HCT116 (cell line): ENCODE measurements at regions not wholly inside any gene's neighbourhood (a gene's known extent, or its start where the extent isn't known, plus 50 kb on each side); places are given as distances from the start of the nearest gene placed in this dataset.

ENCODE experiments used
- ATAC-seq: fragments of 200-7000 bp; cut with Tn5 transposase; 2 replicates; pipeline ENCODE4 v1.9.1; 2020; ENCODE audit warnings: mild to moderate bottlenecking, moderate library complexity
- BruUV-seq: library from RNA; stranded (reverse); fragments of 400-500 nt; replicated peaks from 2 replicates; lab custom pipeline; 2021; lab: Mats Ljungman, UMichigan
- CTCF ChIA-PET: fragments of 300-600 bp; sonication (Branson Sonifier 250); formaldehyde crosslinking; loops from one replicate; lab custom pipeline; 2021; ENCODE audit warnings: antibody characterized with exemption; lab: Charles Lee
- POLR2A ChIA-PET: fragments of 300-600, 350-600 bp; sonication (Branson Sonifier 250); formaldehyde crosslinking; loops from one replicate; lab custom pipeline; 2021; ENCODE audit warnings: antibody characterized with exemption; lab: Charles Lee
- RAD21 ChIA-PET, 2 experiments: fragments of 300-600 bp; sonication (Branson Sonifier 250); formaldehyde crosslinking; loops; one replicate each; lab custom pipeline; 2023; ENCODE audit warnings: low total read pairs in 2 of 2; ENCODE audit not compliant: uncharacterized antibody in 2 of 2, unreplicated experiment in 2 of 2, low non-redundant PET in 1 of 2; lab: Charles Lee
- DNase-seq: peaks from one replicate; pipeline ENCODE4 v3.0.0-alpha.2; 2010; ENCODE audit warnings: low read depth, low spot score
- H2AFZ ChIP-seq: fragments of 200-600 bp; shearing (Covaris generic), sonication (generic); 2 replicates; pipeline ENCODE4 v1.6.1; 2017; ENCODE audit warnings: low read depth, mixed run types, mixed read lengths, antibody characterized with exemption, low read length; ENCODE audit not compliant: poor library complexity, severe bottlenecking
- H3K27ac ChIP-seq: 2 replicates; pipeline ENCODE4 v1.5.1; 2012; ENCODE audit warnings: low read depth, low read length
- H3K27me3 ChIP-seq: fragments of 200-600 bp; sonication (generic); 2 replicates; pipeline ENCODE4 v1.6.1; 2016; ENCODE audit warnings: mixed run types, low read length, mixed read lengths; ENCODE audit not compliant: insufficient read depth
- H3K36me3 ChIP-seq, 2 experiments: fragments of 200-500 bp in 1 of 2; fragments of 200-600 bp in 1 of 2; sonication (Bioruptor generic) in 1 of 2; sonication (generic) in 1 of 2; 2 replicates each; pipeline versions ENCODE4 v1.5.1 to v1.6.1; 2014 to 2016; ENCODE audit warnings: low read length in 2 of 2, inconsistent platforms in 1 of 2, mixed read lengths in 1 of 2, mixed run types in 1 of 2; ENCODE audit not compliant: insufficient read depth in 2 of 2, control insufficient read depth in 1 of 2
- H3K4me1 ChIP-seq, 2 experiments: fragments of 200-600 bp in 1 of 2; sonication (generic) in 1 of 2; 2 replicates each; pipeline versions ENCODE4 v1.5.1 to v1.6.1; 2012 to 2017; ENCODE audit warnings: low read length in 2 of 2, inconsistent platforms in 1 of 2, mild to moderate bottlenecking in 1 of 2, mixed read lengths in 1 of 2, mixed run types in 1 of 2, moderate library complexity in 1 of 2; ENCODE audit not compliant: insufficient read depth in 2 of 2, control insufficient read depth in 1 of 2
- H3K4me2 ChIP-seq: fragments of 200-600 bp; sonication (generic); 2 replicates; pipeline ENCODE4 v1.6.1; 2017; ENCODE audit warnings: mixed run types, low read length, mixed read lengths
- H3K4me3 ChIP-seq, 2 experiments: fragments of 200-600 bp in 1 of 2; sonication (generic) in 1 of 2; replicated peaks in 1 of 2; 2 replicates each; pipeline ENCODE4 v1.5.1; 2011 to 2016; ENCODE audit warnings: low read length in 2 of 2, control low read depth in 1 of 2, low read depth in 1 of 2, mild to moderate bottlenecking in 1 of 2, mixed read lengths in 1 of 2, mixed run types in 1 of 2
- H3K79me2 ChIP-seq: fragments of 200-600 bp; sonication (generic); 2 replicates; pipeline ENCODE4 v1.6.1; 2017; ENCODE audit warnings: mild to moderate bottlenecking, mixed run types, low read length, moderate library complexity, mixed read lengths; ENCODE audit not compliant: insufficient read depth
- H3K9ac ChIP-seq: fragments of 200-600 bp; sonication (generic); 2 replicates; pipeline ENCODE4 v1.6.1; 2016; ENCODE audit warnings: low read length, mixed read lengths
- H3K9me2 ChIP-seq: fragments of 200-600 bp; sonication (generic), shearing (Covaris generic); 2 replicates; pipeline ENCODE4 v1.6.1; 2017; ENCODE audit warnings: mixed run types, mild to moderate bottlenecking, moderate library complexity; ENCODE audit not compliant: insufficient read depth
- H3K9me3 ChIP-seq, 2 experiments: fragments of 200-500 bp in 1 of 2; fragments of 200-600 bp in 1 of 2; sonication (Bioruptor generic) in 1 of 2; sonication (generic) in 1 of 2; 2 replicates each; pipeline ENCODE4 v1.6.1; 2014 to 2017; ENCODE audit warnings: low read length in 2 of 2, mixed read lengths in 2 of 2, inconsistent platforms in 1 of 2, low read depth in 1 of 2, mild to moderate bottlenecking in 1 of 2, mixed run types in 1 of 2, moderate library complexity in 1 of 2; ENCODE audit not compliant: control insufficient read depth in 1 of 2, insufficient read depth in 1 of 2
- H4K20me1 ChIP-seq: fragments of 200-600 bp; sonication (generic), shearing (Covaris generic); 2 replicates; pipeline ENCODE4 v1.6.1; 2017; ENCODE audit warnings: mixed run types, mild to moderate bottlenecking, moderate library complexity; ENCODE audit not compliant: insufficient read depth
- CBX3 ChIP-seq: IDR thresholded peaks from 2 replicates; pipeline ENCODE4 v1.6.1; 2012; ENCODE audit warnings: low read depth
- EGR1 ChIP-seq: IDR thresholded peaks from 2 replicates; pipeline ENCODE4 v1.6.1; 2012; ENCODE audit warnings: low read depth
- ELF1 ChIP-seq: IDR thresholded peaks from 2 replicates; pipeline ENCODE4 v1.6.1; 2012; ENCODE audit warnings: low read depth, borderline replicate concordance
- EZH2 ChIP-seq: fragments of 200-600 bp; sonication (generic); IDR thresholded peaks from 2 replicates; pipeline ENCODE4 v1.6.1; 2017; ENCODE audit warnings: antibody characterized with exemption, mixed run types
- EZH2phosphoT487 ChIP-seq: fragments of 200-600 bp; IDR thresholded peaks from 2 replicates; pipeline ENCODE4 v1.6.1; 2018; ENCODE audit warnings: antibody characterized with exemption, borderline replicate concordance
- MAX ChIP-seq: IDR thresholded peaks from 2 replicates; pipeline ENCODE4 v1.6.1; 2012
- POLR2A ChIP-seq: IDR thresholded peaks from 2 replicates; pipeline ENCODE4 v1.7.0; 2011; ENCODE audit warnings: borderline replicate concordance; ENCODE audit not compliant: insufficient read depth, insufficient read length; ENCODE audit errors: extremely low read depth
- POLR2AphosphoS5 ChIP-seq: IDR thresholded peaks from 2 replicates; pipeline ENCODE4 v1.6.1; 2011; ENCODE audit warnings: mild to moderate bottlenecking, low read depth, low read length, moderate library complexity
- RAD21 ChIP-seq: IDR thresholded peaks from 2 replicates; pipeline ENCODE4 v1.6.1; 2012; ENCODE audit warnings: low read depth, mild to moderate bottlenecking
- SP1 ChIP-seq: IDR thresholded peaks from 2 replicates; pipeline ENCODE4 v1.6.1; 2012; ENCODE audit warnings: low read depth
- SRF ChIP-seq: IDR thresholded peaks from 2 replicates; pipeline ENCODE4 v1.6.1; 2012; ENCODE audit warnings: low read depth
- TCF7L2 ChIP-seq: IDR thresholded peaks from 2 replicates; pipeline ENCODE4 v1.7.0; 2011; ENCODE audit warnings: borderline replicate concordance, inconsistent platforms; ENCODE audit not compliant: insufficient read depth, insufficient read length; ENCODE audit errors: extremely low read depth
- YY1 ChIP-seq: IDR thresholded peaks from 2 replicates; pipeline ENCODE4 v1.6.1; 2011; ENCODE audit warnings: low read length, low read depth, moderate library complexity, mild to moderate bottlenecking; ENCODE audit not compliant: insufficient replicate concordance; ENCODE audit errors: extremely low read depth
- ZNF274 ChIP-seq: fragments of 200-500 bp; sonication (Bioruptor generic); IDR thresholded peaks from 2 replicates; pipeline ENCODE4 v1.6.1; 2014; ENCODE audit warnings: mild to moderate bottlenecking, low read depth, low read length, inconsistent platforms
- intact Hi-C: fragments of 100-400 bp; cut with micrococcal nuclease; formaldehyde crosslinking; loops from 2 replicates; pipeline ENCODE4 v1.10.0; 2022
- TF ChIP-seq, protein P1 (sequence below): IDR thresholded peaks from 2 replicates; pipeline ENCODE4 v1.6.1; 2012; ENCODE audit warnings: low read depth
- TF ChIP-seq, protein P2 (sequence below): IDR thresholded peaks from 2 replicates; pipeline ENCODE4 v1.6.1; 2012
- TF ChIP-seq, protein P3 (sequence below): IDR thresholded peaks from 2 replicates; pipeline ENCODE4 v1.6.1; 2011; ENCODE audit warnings: mild to moderate bottlenecking, low read length, moderate library complexity; ENCODE audit not compliant: insufficient replicate concordance; ENCODE audit errors: extremely low read depth

DNA sequence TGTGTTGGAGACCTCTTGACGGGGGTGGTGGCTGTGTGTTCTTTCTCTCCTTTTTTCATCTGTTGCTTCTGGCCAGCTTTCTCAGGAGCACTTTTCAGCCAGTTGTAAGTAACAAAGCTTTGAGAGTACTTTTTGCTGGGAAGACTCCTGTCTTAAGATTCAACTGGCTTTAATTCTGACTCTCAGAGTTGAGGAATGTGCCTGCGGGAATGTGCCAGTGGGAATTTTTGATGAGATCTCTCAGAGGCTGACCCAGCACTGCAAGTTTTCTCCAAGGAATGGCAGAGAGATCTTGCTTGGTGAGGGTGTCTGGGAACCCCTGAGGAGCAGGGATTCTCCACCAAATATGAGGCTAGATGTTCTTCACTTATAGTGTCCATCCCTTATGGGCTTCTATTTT is 91.6 kb upstream of the OR9Q1 start:
- ChIA-PET POLR2A (no interaction called here), CTCF (no interaction called here), RAD21 (no interaction called here)
- H3K36me3 ChIP-seq: no peaks in the 10 kb centered on the region
- peaks cover 37% of the 10 kb centered on the region for H3K27me3 ChIP-seq
- H4K20me1 ChIP-seq: no peaks in the 10 kb centered on the region
- no peak overlapping the region for H3K4me3 ChIP-seq
- H3K27ac ChIP-seq: no peak overlapping the region
- ATAC-seq: no peak
- DNase-seq: no peak
- no peaks in the 10 kb centered on the region for H3K9me3 ChIP-seq
- no peak overlapping the region for H3K9ac ChIP-seq
- intact Hi-C loops: no loop called here
- TF ChIP-seq POLR2A (no peak), EZH2 (no peak), YY1 (no peak), TCF7L2 (no peak), EZH2phosphoT487 (no peak), SP1 (no peak), ZNF274 (no peak), CBX3 (no peak), MAX (no peak), POLR2AphosphoS5 (no peak), EGR1 (no peak), RAD21 (no peak), ELF1 (no peak), SRF (no peak)
- TF ChIP-seq, protein P1, sequence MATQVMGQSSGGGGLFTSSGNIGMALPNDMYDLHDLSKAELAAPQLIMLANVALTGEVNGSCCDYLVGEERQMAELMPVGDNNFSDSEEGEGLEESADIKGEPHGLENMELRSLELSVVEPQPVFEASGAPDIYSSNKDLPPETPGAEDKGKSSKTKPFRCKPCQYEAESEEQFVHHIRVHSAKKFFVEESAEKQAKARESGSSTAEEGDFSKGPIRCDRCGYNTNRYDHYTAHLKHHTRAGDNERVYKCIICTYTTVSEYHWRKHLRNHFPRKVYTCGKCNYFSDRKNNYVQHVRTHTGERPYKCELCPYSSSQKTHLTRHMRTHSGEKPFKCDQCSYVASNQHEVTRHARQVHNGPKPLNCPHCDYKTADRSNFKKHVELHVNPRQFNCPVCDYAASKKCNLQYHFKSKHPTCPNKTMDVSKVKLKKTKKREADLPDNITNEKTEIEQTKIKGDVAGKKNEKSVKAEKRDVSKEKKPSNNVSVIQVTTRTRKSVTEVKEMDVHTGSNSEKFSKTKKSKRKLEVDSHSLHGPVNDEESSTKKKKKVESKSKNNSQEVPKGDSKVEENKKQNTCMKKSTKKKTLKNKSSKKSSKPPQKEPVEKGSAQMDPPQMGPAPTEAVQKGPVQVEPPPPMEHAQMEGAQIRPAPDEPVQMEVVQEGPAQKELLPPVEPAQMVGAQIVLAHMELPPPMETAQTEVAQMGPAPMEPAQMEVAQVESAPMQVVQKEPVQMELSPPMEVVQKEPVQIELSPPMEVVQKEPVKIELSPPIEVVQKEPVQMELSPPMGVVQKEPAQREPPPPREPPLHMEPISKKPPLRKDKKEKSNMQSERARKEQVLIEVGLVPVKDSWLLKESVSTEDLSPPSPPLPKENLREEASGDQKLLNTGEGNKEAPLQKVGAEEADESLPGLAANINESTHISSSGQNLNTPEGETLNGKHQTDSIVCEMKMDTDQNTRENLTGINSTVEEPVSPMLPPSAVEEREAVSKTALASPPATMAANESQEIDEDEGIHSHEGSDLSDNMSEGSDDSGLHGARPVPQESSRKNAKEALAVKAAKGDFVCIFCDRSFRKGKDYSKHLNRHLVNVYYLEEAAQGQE: no peak
- TF ChIP-seq, protein P2, sequence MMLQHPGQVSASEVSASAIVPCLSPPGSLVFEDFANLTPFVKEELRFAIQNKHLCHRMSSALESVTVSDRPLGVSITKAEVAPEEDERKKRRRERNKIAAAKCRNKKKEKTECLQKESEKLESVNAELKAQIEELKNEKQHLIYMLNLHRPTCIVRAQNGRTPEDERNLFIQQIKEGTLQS: no peak
- TF ChIP-seq, protein P3, sequence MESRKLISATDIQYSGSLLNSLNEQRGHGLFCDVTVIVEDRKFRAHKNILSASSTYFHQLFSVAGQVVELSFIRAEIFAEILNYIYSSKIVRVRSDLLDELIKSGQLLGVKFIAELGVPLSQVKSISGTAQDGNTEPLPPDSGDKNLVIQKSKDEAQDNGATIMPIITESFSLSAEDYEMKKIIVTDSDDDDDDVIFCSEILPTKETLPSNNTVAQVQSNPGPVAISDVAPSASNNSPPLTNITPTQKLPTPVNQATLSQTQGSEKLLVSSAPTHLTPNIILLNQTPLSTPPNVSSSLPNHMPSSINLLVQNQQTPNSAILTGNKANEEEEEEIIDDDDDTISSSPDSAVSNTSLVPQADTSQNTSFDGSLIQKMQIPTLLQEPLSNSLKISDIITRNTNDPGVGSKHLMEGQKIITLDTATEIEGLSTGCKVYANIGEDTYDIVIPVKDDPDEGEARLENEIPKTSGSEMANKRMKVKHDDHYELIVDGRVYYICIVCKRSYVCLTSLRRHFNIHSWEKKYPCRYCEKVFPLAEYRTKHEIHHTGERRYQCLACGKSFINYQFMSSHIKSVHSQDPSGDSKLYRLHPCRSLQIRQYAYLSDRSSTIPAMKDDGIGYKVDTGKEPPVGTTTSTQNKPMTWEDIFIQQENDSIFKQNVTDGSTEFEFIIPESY: no peak
- no peak overlapping the region for H2AFZ ChIP-seq
- H3K9me2 ChIP-seq: no peaks in the 10 kb centered on the region
- H3K79me2 ChIP-seq: no peaks in the 10 kb centered on the region
- H3K4me2 ChIP-seq: no peak overlapping the region
- BruUV-seq: no TSS peak
- no peaks in the 10 kb centered on the region for H3K4me1 ChIP-seq
